IMR-90 (cell line): ENCODE measurements at regions not wholly inside any gene's neighbourhood (a gene's known extent, or its start where the extent isn't known, plus 50 kb on each side); places are given as distances from the start of the nearest gene placed in this dataset.

Experiments used
- ATAC-seq: fragments of 200-7000 bp; cut with Tn5 transposase; 2 replicates; pipeline ENCODE4 v1.9.1; 2020; ENCODE audit warnings: low read depth, mild to moderate bottlenecking, moderate library complexity
- BruUV-seq: library from RNA; stranded (reverse); fragments of 400-500 nt; replicated peaks from 2 replicates; lab custom pipeline; 2021; lab: Mats Ljungman, UMichigan
- CTCF ChIA-PET: fragments of 300-600 bp; formaldehyde crosslinking; extraction: SDS; loops from one replicate; lab custom pipeline; 2021; ENCODE audit warnings: antibody characterized with exemption; lab: Yijun Ruan, JAX
- POLR2A ChIA-PET: fragments of 300-600 bp; sonication (Branson Sonifier 250); formaldehyde crosslinking; loops from one replicate; lab custom pipeline; 2022; ENCODE audit warnings: antibody characterized with exemption; ENCODE audit not compliant: unreplicated experiment; lab: Charles Lee
- DNase-seq: peaks from one replicate; pipeline ENCODE4 v3.0.0; 2013
- H2AFZ ChIP-seq: replicated peaks from 2 replicates; pipeline ENCODE3; 2013; ENCODE audit warnings: low read length, mild to moderate bottlenecking; ENCODE audit not compliant: poor library complexity
- H2AK5ac ChIP-seq: 2 replicates; pipeline ENCODE4 v1.6.1; 2013; ENCODE audit warnings: low read depth, low read length, inconsistent platforms
- H2AK9ac ChIP-seq: replicated peaks from 2 replicates; pipeline ENCODE3; 2013; ENCODE audit warnings: mild to moderate bottlenecking, low read depth, low read length, moderate library complexity; ENCODE audit not compliant: poor library complexity
- H2BK120ac ChIP-seq: 2 replicates; pipeline ENCODE4 v1.6.1; 2013; ENCODE audit warnings: low read depth, low read length, inconsistent platforms
- H2BK15ac ChIP-seq: 3 replicates; pipeline ENCODE4 v1.6.1; 2013; ENCODE audit warnings: low read depth, low read length, inconsistent platforms
- H2BK20ac ChIP-seq: 2 replicates; pipeline ENCODE4 v1.6.1; 2013; ENCODE audit warnings: low read depth, mild to moderate bottlenecking, inconsistent platforms, low read length, moderate library complexity
- H2BK5ac ChIP-seq: 2 replicates; pipeline ENCODE4 v1.6.1; 2013; ENCODE audit warnings: mild to moderate bottlenecking, low read depth, low read length, inconsistent platforms; ENCODE audit not compliant: poor library complexity, severe bottlenecking
- H3K14ac ChIP-seq: replicated peaks from 2 replicates; pipeline ENCODE4 v1.6.1; 2013; ENCODE audit warnings: low read depth, low read length, inconsistent platforms
- H3K18ac ChIP-seq: 2 replicates; pipeline ENCODE4 v1.6.1; 2013; ENCODE audit warnings: low read depth, low read length, control low read depth
- H3K23ac ChIP-seq: 2 replicates; pipeline ENCODE4 v1.6.1; 2013; ENCODE audit warnings: low read depth, low read length, inconsistent platforms
- H3K27ac ChIP-seq: 2 replicates; pipeline ENCODE4 v1.5.1; 2013; ENCODE audit warnings: mild to moderate bottlenecking, control low read depth, low read length; ENCODE audit not compliant: insufficient read depth
- H3K27me3 ChIP-seq: 2 replicates; pipeline ENCODE4 v1.6.1; 2013; ENCODE audit warnings: low read length; ENCODE audit not compliant: control insufficient read depth, insufficient read depth
- H3K36me3 ChIP-seq: 2 replicates; pipeline ENCODE4 v1.6.1; 2013; ENCODE audit warnings: low read length, mixed read lengths; ENCODE audit not compliant: control insufficient read depth, insufficient read depth
- H3K4ac ChIP-seq: 2 replicates; pipeline ENCODE4 v1.6.1; 2013; ENCODE audit warnings: low read depth, low read length, inconsistent platforms
- H3K4me1 ChIP-seq: 2 replicates; pipeline ENCODE4 v1.6.1; 2013; ENCODE audit warnings: low read length, mixed read lengths; ENCODE audit not compliant: control insufficient read depth, insufficient read depth
- H3K4me2 ChIP-seq: 2 replicates; pipeline ENCODE4 v1.6.1; 2013; ENCODE audit warnings: low read depth, mild to moderate bottlenecking, control low read depth, low read length, moderate library complexity
- H3K4me3 ChIP-seq: 2 replicates; pipeline ENCODE4 v1.5.1; 2013; ENCODE audit warnings: low read depth, mild to moderate bottlenecking, control low read depth, low read length, moderate library complexity; ENCODE audit not compliant: insufficient read depth
- H3K56ac ChIP-seq: 2 replicates; pipeline ENCODE4 v1.6.1; 2013; ENCODE audit warnings: low read length, inconsistent platforms; ENCODE audit not compliant: insufficient read depth; ENCODE audit errors: extremely low read depth
- H3K79me1 ChIP-seq, 2 experiments: 2 replicates each; pipeline ENCODE4 v1.6.1; 2013; ENCODE audit warnings: low read length in 2 of 2, inconsistent platforms in 1 of 2, low read depth in 1 of 2
- H3K9ac ChIP-seq: 2 replicates; pipeline ENCODE4 v1.6.1; 2013; ENCODE audit warnings: low read depth, low read length, control low read depth
- H3K9me1 ChIP-seq: 2 replicates; pipeline ENCODE4 v1.6.1; 2013; ENCODE audit warnings: low read length, inconsistent platforms; ENCODE audit not compliant: insufficient read depth
- H3K9me3 ChIP-seq: 2 replicates; pipeline ENCODE4 v1.6.1; 2013; ENCODE audit warnings: low read length; ENCODE audit not compliant: control insufficient read depth, insufficient read depth
- H4K20me1 ChIP-seq: 2 replicates; pipeline ENCODE4 v1.6.1; 2013; ENCODE audit warnings: low read length, inconsistent platforms; ENCODE audit not compliant: insufficient read depth
- H4K5ac ChIP-seq: 2 replicates; pipeline ENCODE4 v1.6.1; 2013; ENCODE audit warnings: mild to moderate bottlenecking, low read depth, low read length, control low read depth
- H4K8ac ChIP-seq, 2 experiments: 2 replicates each; pipeline ENCODE4 v1.6.1; 2013; ENCODE audit warnings: low read depth in 2 of 2, low read length in 2 of 2, control low read depth in 1 of 2, inconsistent platforms in 1 of 2
- H4K91ac ChIP-seq: 2 replicates; pipeline ENCODE4 v1.6.1; 2013; ENCODE audit warnings: low read depth, low read length, inconsistent platforms; ENCODE audit not compliant: insufficient read depth
- CHD1 ChIP-seq: IDR thresholded peaks from 2 replicates; pipeline ENCODE4 v1.6.1; 2012; ENCODE audit warnings: low read depth, low read length, improper control_type of control experiment
- FOS ChIP-seq: fragments of 150-350 bp; IDR thresholded peaks from 2 replicates; pipeline ENCODE4 v1.6.1; 2016; ENCODE audit warnings: low read depth, low read length
- MAZ ChIP-seq: IDR thresholded peaks from 2 replicates; pipeline ENCODE4 v1.6.1; 2012; ENCODE audit warnings: low read depth, mild to moderate bottlenecking, low read length, improper control_type of control experiment, moderate library complexity, borderline replicate concordance
- POLR2A ChIP-seq: IDR thresholded peaks from 2 replicates; pipeline ENCODE4 v1.6.1; 2012; ENCODE audit warnings: mild to moderate bottlenecking, low read depth, low read length
- RAD21 ChIP-seq: IDR thresholded peaks from 2 replicates; pipeline ENCODE4 v1.6.1; 2012; ENCODE audit warnings: low read length, improper control_type of control experiment
- RCOR1 ChIP-seq: IDR thresholded peaks from 2 replicates; pipeline ENCODE4 v1.6.1; 2012; ENCODE audit warnings: mild to moderate bottlenecking, low read length, improper control_type of control experiment; ENCODE audit not compliant: insufficient replicate concordance
- SMC3 ChIP-seq: fragments of 150-350 bp; IDR thresholded peaks from 2 replicates; pipeline ENCODE4 v1.6.1; 2016; ENCODE audit warnings: low read depth, mild to moderate bottlenecking, antibody characterized with exemption, low read length, moderate library complexity
- USF2 ChIP-seq: fragments of 150-350 bp; IDR thresholded peaks from 2 replicates; pipeline ENCODE4 v1.6.1; 2017; ENCODE audit warnings: mild to moderate bottlenecking, antibody characterized with exemption, low read length, low read depth
- WGBS, 2 experiments: methylation state at CpG; one replicate each; pipeline versions ENCODE4 v1.1.5 to v1.1.7; 2013; ENCODE audit warnings: missing lambda C conversion rate in 2 of 2; ENCODE audit not compliant: insufficient read length in 1 of 2; ENCODE audit errors: extremely low coverage in 2 of 2; 5-methylcytosine and 5-hydroxymethylcytosine counted together
- dilution Hi-C: fragments of 300-500 bp; cut with HindIII; formaldehyde crosslinking; loops from one replicate; pipeline ENCODE4 v1.14.3; 2018; ENCODE audit warnings: low sequenced_read_pairs; ENCODE audit not compliant: unreplicated experiment
- in situ Hi-C: fragments of 300-500 bp; cut with MboI; formaldehyde crosslinking; loops from 3 replicates; pipeline ENCODE4 v1.14.3; 2019; ENCODE audit warnings: low sequenced_read_pairs, inconsistent platforms, mixed read lengths
- intact Hi-C: fragments of 100-400 bp; cut with micrococcal nuclease; formaldehyde crosslinking; loops from 2 replicates; pipeline ENCODE4 v1.10.0; 2022

GRCh38 chr1:5492846-5493245, 499.4 kb downstream of the NPHP4 start:
- Histone ChIP-seq H3K4ac (no peak overlapping the region), H3K14ac (no peak overlapping the region), H3K56ac (no peak overlapping the region), H2AK9ac (no peak overlapping the region), H2AK5ac (no peak overlapping the region), H4K20me1 (no peaks in the 10 kb centered on the region), H4K91ac (no peak overlapping the region), H3K79me1 (no peaks in the 10 kb centered on the region), H3K27me3 (no peaks in the 10 kb centered on the region), H3K4me2 (no peak overlapping the region), H2BK15ac (no peak overlapping the region), H4K5ac (no peak overlapping the region), H3K9me1 (no peaks in the 10 kb centered on the region), H3K9ac (no peak overlapping the region), H3K9me3 (peaks cover 28% of the 10 kb centered on the region), H3K27ac (no peak overlapping the region), H3K36me3 (no peaks in the 10 kb centered on the region), H3K18ac (no peak overlapping the region), H4K8ac (no peak overlapping the region), H2BK120ac (no peak overlapping the region), H3K4me3 (no peak overlapping the region), H2AFZ (no peak overlapping the region), H2BK5ac (no peak overlapping the region), H2BK20ac (no peak overlapping the region), H3K23ac (no peak overlapping the region), H3K4me1 (no peaks in the 10 kb centered on the region)
- no TSS peak for BruUV-seq
- ChIA-PET POLR2A (no interaction called here), CTCF (no interaction called here)
- no peak for ATAC-seq
- dilution Hi-C loops (no loop called here), in situ Hi-C loops (no loop called here), intact Hi-C loops (no loop called here)
- WGBS, 2 experiments = no CpG with 5 or more reads among the region's 4 CpGs
- DNase-seq = no peak
- no peak for TF ChIP-seq POLR2A
- no peak for TF ChIP-seq RAD21
- TF ChIP-seq SMC3 = no peak
- TF ChIP-seq MAZ = no peak
- no peak for TF ChIP-seq CHD1
- TF ChIP-seq USF2 = no peak
- TF ChIP-seq FOS = no peak
- no peak for TF ChIP-seq RCOR1
